ENCODE measurements at regions not wholly inside any gene's neighbourhood (a gene's known extent, or its start where the extent isn't known, plus 50 kb on each side); places are given as distances from the start of the nearest gene placed in this dataset.

DNA sequence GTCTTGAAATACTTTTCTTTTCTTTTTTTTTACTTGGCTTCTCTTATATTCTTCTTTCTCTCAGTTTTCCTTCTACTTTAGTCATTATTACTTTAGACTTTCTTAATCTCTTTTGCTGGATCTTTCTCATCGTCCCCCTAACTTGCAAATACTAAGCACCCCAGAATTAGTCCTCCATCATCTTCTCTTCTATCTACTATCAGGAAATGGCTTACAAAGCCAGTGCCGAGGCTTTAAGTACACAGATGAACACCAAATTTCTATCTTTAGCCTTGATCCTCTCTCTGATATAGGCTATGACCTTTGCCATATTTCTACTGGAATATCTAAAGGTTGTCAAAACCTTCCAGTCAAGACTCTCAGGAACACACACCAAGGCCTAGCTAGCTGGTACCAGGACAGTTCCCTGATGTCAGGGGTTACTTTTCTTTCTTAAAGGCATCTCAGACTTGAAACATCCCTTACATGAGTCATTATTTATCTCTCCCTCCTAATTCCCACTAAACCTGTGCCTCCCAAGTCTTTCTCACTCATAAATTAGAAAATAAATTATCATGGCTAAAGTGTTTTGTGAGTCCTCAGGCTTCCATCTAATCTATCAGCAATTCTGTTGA lies 278.6 kb upstream of the TCF21 start:
- no peaks in the 10 kb centered on the region for H3K9me2 ChIP-seq (replicated peaks; ENCODE audit: control insufficient read depth, low read length)
- no peaks in the 10 kb centered on the region for H3K79me2 ChIP-seq (ENCODE audit: control insufficient read depth, low read length)
- no peak overlapping the region for H3K27ac ChIP-seq (ENCODE audit: low read depth, low read length)
- H3K4me1 ChIP-seq (ENCODE audit: control insufficient read depth, low read length), result no peaks in the 10 kb centered on the region
- no peaks in the 10 kb centered on the region for H3K27me3 ChIP-seq (ENCODE audit: control insufficient read depth, low read length)
- no peaks in the 10 kb centered on the region for H3K9me3 ChIP-seq (ENCODE audit: control insufficient read depth, insufficient read depth, low read length)
- TF ChIP-seq CTCF (IDR thresholded peaks at IDR 0.05; ENCODE audit: low read depth, low read length, poor library complexity, severe bottlenecking) (no peak), EZH2phosphoT487 (IDR thresholded peaks at IDR 0.05; ENCODE audit: borderline replicate concordance, low read length) (no peak)
- H4K20me1 ChIP-seq (ENCODE audit: control insufficient read depth, insufficient read depth, low read depth, low read length), result no peaks in the 10 kb centered on the region
- no peak overlapping the region for H3K4me3 ChIP-seq (ENCODE audit: low read length)
- no peaks in the 10 kb centered on the region for H3K36me3 ChIP-seq (ENCODE audit: control insufficient read depth, low read length)
- H3F3A ChIP-seq (ENCODE audit: control insufficient read depth, insufficient read depth), result no peaks in the 10 kb centered on the region
- no peak overlapping the region for H3K4me2 ChIP-seq (ENCODE audit: low read length)

DNA sequence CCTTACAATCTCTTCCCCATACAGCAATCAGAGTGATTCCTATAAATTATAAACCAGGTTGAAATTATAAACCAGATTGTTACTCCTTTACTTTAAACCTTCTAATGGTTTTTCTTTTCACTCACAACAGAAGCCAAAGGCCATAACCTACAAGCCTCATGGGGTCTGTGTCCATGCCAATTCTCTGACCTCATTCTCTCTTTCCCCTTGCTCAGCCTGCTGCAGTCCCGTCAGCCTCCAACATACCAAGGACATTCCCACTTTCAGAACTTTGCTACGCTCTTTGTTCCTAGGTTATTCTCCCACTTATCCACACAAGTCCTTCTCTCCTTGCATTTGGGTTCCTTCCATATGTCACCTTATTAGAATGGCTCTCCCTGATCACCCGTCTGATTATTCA lies 277.9 kb upstream of the TCF21 start:
- TF ChIP-seq CTCF (IDR thresholded peaks at IDR 0.05; ENCODE audit: low read depth, low read length, poor library complexity, severe bottlenecking) (no peak), EZH2phosphoT487 (IDR thresholded peaks at IDR 0.05; ENCODE audit: borderline replicate concordance, low read length) (no peak)
- H3K9me3 ChIP-seq (ENCODE audit: control insufficient read depth, insufficient read depth, low read length), result no peaks in the 10 kb centered on the region
- no peaks in the 10 kb centered on the region for H3K4me1 ChIP-seq (ENCODE audit: control insufficient read depth, low read length)
- no peaks in the 10 kb centered on the region for H3F3A ChIP-seq (ENCODE audit: control insufficient read depth, insufficient read depth)
- H3K79me2 ChIP-seq (ENCODE audit: control insufficient read depth, low read length), result no peaks in the 10 kb centered on the region
- H3K27ac ChIP-seq (ENCODE audit: low read depth, low read length), result no peak overlapping the region
- no peaks in the 10 kb centered on the region for H3K27me3 ChIP-seq (ENCODE audit: control insufficient read depth, low read length)
- H4K20me1 ChIP-seq (ENCODE audit: control insufficient read depth, insufficient read depth, low read depth, low read length), result no peaks in the 10 kb centered on the region
- H3K4me3 ChIP-seq (ENCODE audit: low read length), result no peak overlapping the region
- no peak overlapping the region for H3K4me2 ChIP-seq (ENCODE audit: low read length)
- no peaks in the 10 kb centered on the region for H3K36me3 ChIP-seq (ENCODE audit: control insufficient read depth, low read length)
- H3K9me2 ChIP-seq (replicated peaks; ENCODE audit: control insufficient read depth, low read length), result no peaks in the 10 kb centered on the region

- Histone ChIP-seq H3K4me1 (ENCODE audit: control insufficient read depth, low read length) (no peaks in the 10 kb centered on the region), H3F3A (ENCODE audit: control insufficient read depth, insufficient read depth) (no peaks in the 10 kb centered on the region), H3K27ac (ENCODE audit: low read depth, low read length) (no peak overlapping the region), H4K20me1 (ENCODE audit: control insufficient read depth, insufficient read depth, low read depth, low read length) (no peaks in the 10 kb centered on the region), H3K36me3 (ENCODE audit: control insufficient read depth, low read length) (no peaks in the 10 kb centered on the region), H3K4me2 (ENCODE audit: low read length) (no peak overlapping the region), H3K4me3 (ENCODE audit: low read length) (no peak overlapping the region), H3K9me3 (ENCODE audit: control insufficient read depth, insufficient read depth, low read length) (no peaks in the 10 kb centered on the region), H3K27me3 (ENCODE audit: control insufficient read depth, low read length) (no peaks in the 10 kb centered on the region), H3K79me2 (ENCODE audit: control insufficient read depth, low read length) (no peaks in the 10 kb centered on the region), H3K9me2 (replicated peaks; ENCODE audit: control insufficient read depth, low read length) (no peaks in the 10 kb centered on the region)
- no peak for TF ChIP-seq CTCF (IDR thresholded peaks at IDR 0.05; ENCODE audit: low read depth, low read length, poor library complexity, severe bottlenecking)
- TF ChIP-seq EZH2phosphoT487 (IDR thresholded peaks at IDR 0.05; ENCODE audit: borderline replicate concordance, low read length), result no peak
Measured at GRCh38 chr6:133612459-133612858, 276.5 kb upstream of the TCF21 start.
